PC-3 (cell line): ENCODE measurements at regions not wholly inside any gene's neighbourhood (a gene's known extent, or its start where the extent isn't known, plus 50 kb on each side); places are given as distances from the start of the nearest gene placed in this dataset.

Experiments used
- ATAC-seq: fragments of 200-7000 bp; cut with Tn5 transposase; 2 replicates; pipeline ENCODE4 v1.9.1; 2020; ENCODE audit warnings: mild to moderate bottlenecking, moderate library complexity
- BruUV-seq: library from RNA; stranded (reverse); fragments of 400-500 nt; replicated peaks from 2 replicates; lab custom pipeline; 2021; lab: Mats Ljungman, UMichigan
- CTCF ChIA-PET: fragments of 300-600 bp; sonication (Branson Sonifier 250); formaldehyde crosslinking; loops from one replicate; lab custom pipeline; 2022; ENCODE audit warnings: antibody characterized with exemption; lab: Charles Lee
- POLR2A ChIA-PET: fragments of 300-600 bp; sonication (Branson Sonifier 250); formaldehyde crosslinking; loops from one replicate; lab custom pipeline; 2022; ENCODE audit warnings: antibody characterized with exemption; ENCODE audit not compliant: unreplicated experiment; lab: Charles Lee
- DNase-seq: peaks from one replicate; pipeline ENCODE4 v3.0.0-alpha.2; 2015
- H2AFZ ChIP-seq: fragments of 300-600 bp; sonication (generic); 2 replicates; pipeline ENCODE4 v1.6.0; 2016; ENCODE audit warnings: antibody characterized with exemption, low read length
- H3F3A ChIP-seq: fragments of 300-600 bp; sonication (generic); one replicate; pipeline ENCODE4 v1.6.0; 2017; ENCODE audit warnings: antibody characterized with exemption, low read length, control low read depth, mild to moderate bottlenecking; ENCODE audit not compliant: unreplicated experiment
- H3K27ac ChIP-seq: fragments of 300-600 bp; sonication (generic); 2 replicates; pipeline ENCODE4 v1.5.1; 2016; ENCODE audit warnings: mild to moderate bottlenecking, low read length
- H3K27me3 ChIP-seq: fragments of 300-600 bp; sonication (generic); 2 replicates; pipeline ENCODE4 v1.6.1; 2016; ENCODE audit warnings: low read length, mixed read lengths
- H3K36me3 ChIP-seq: fragments of 300-600 bp; sonication (generic); 2 replicates; pipeline ENCODE4 v1.6.1; 2016; ENCODE audit warnings: low read depth, mixed run types, low read length, mixed read lengths
- H3K4me1 ChIP-seq: fragments of 300-600 bp; sonication (generic); 2 replicates; pipeline ENCODE4 v1.5.1; 2016; ENCODE audit warnings: low read length; ENCODE audit not compliant: insufficient read depth
- H3K4me2 ChIP-seq: fragments of 300-600 bp; sonication (generic); 2 replicates; pipeline ENCODE4 v1.6.0; 2016; ENCODE audit warnings: low read length
- H3K4me3 ChIP-seq: fragments of 300-600 bp; sonication (generic); 2 replicates; pipeline ENCODE4 v1.5.1; 2016; ENCODE audit warnings: mild to moderate bottlenecking, low read length, mixed read lengths
- H3K79me2 ChIP-seq: fragments of 300-600 bp; sonication (generic); 2 replicates; pipeline ENCODE4 v1.6.1; 2017; ENCODE audit warnings: low read length, mixed read lengths
- H3K9ac ChIP-seq: fragments of 300-600 bp; sonication (generic); 2 replicates; pipeline ENCODE4 v1.6.0; 2016; ENCODE audit warnings: mild to moderate bottlenecking, low read length
- H3K9me2 ChIP-seq: fragments of 300-600 bp; sonication (generic); replicated peaks from 2 replicates; pipeline ENCODE4 v1.6.1; 2016; ENCODE audit warnings: mixed run types, low read length, mixed read lengths
- H3K9me3 ChIP-seq: fragments of 300-600 bp; sonication (generic); 2 replicates; pipeline ENCODE4 v1.6.1; 2016; ENCODE audit warnings: low read length, mixed read lengths
- H4K20me1 ChIP-seq: fragments of 300-600 bp; sonication (generic); 2 replicates; pipeline ENCODE4 v1.6.1; 2016; ENCODE audit warnings: low read length, mixed read lengths
- EZH2 ChIP-seq: fragments of 300-600 bp; sonication (generic); IDR thresholded peaks from one replicate; pipeline ENCODE4 v1.6.1; 2017; ENCODE audit warnings: antibody characterized with exemption, mild to moderate bottlenecking, low read length; ENCODE audit not compliant: unreplicated experiment
- EZH2phosphoT487 ChIP-seq: fragments of 300-600 bp; sonication (generic); IDR thresholded peaks from 2 replicates; pipeline ENCODE4 v1.6.1; 2018; ENCODE audit warnings: mild to moderate bottlenecking, antibody characterized with exemption, low read length, borderline replicate concordance
- intact Hi-C: fragments of 100-400 bp; cut with micrococcal nuclease; formaldehyde crosslinking; loops from 2 replicates; pipeline ENCODE4 v1.9.0; 2023
- TF ChIP-seq, protein P1 (sequence below): fragments of 300-600 bp; sonication (generic); conservative IDR thresholded peaks from 2 replicates; pipeline ENCODE4 v1.5.1; 2017; ENCODE audit warnings: antibody characterized with exemption, low read depth, mild to moderate bottlenecking, low read length

- H3K4me3 ChIP-seq: no peak overlapping the region
- ATAC-seq (no peak), DNase-seq (no peak)
- no peaks in the 10 kb centered on the region for H3F3A ChIP-seq
- no peak overlapping the region for H3K27ac ChIP-seq
- H3K36me3 ChIP-seq: no peaks in the 10 kb centered on the region
- no peak overlapping the region for H2AFZ ChIP-seq
- no peaks in the 10 kb centered on the region for H3K9me3 ChIP-seq
- H3K27me3 ChIP-seq: no peaks in the 10 kb centered on the region
- no peak overlapping the region for H3K4me2 ChIP-seq
- no peaks in the 10 kb centered on the region for H4K20me1 ChIP-seq
- H3K9ac ChIP-seq: no peak overlapping the region
- intact Hi-C loops: no loop called here
- H3K79me2 ChIP-seq: no peaks in the 10 kb centered on the region
- no TSS peak for BruUV-seq
- ChIA-PET CTCF (no interaction called here), POLR2A (no interaction called here)
- no peaks in the 10 kb centered on the region for H3K4me1 ChIP-seq
- TF ChIP-seq EZH2phosphoT487 (no peak), EZH2 (no peak)
- TF ChIP-seq, protein P1, sequence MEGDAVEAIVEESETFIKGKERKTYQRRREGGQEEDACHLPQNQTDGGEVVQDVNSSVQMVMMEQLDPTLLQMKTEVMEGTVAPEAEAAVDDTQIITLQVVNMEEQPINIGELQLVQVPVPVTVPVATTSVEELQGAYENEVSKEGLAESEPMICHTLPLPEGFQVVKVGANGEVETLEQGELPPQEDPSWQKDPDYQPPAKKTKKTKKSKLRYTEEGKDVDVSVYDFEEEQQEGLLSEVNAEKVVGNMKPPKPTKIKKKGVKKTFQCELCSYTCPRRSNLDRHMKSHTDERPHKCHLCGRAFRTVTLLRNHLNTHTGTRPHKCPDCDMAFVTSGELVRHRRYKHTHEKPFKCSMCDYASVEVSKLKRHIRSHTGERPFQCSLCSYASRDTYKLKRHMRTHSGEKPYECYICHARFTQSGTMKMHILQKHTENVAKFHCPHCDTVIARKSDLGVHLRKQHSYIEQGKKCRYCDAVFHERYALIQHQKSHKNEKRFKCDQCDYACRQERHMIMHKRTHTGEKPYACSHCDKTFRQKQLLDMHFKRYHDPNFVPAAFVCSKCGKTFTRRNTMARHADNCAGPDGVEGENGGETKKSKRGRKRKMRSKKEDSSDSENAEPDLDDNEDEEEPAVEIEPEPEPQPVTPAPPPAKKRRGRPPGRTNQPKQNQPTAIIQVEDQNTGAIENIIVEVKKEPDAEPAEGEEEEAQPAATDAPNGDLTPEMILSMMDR: no peak
- H3K9me2 ChIP-seq: no peaks in the 10 kb centered on the region
These were observed 295.4 kb upstream of the PPFIA2 start for GRCh38 chr12:82054566-82054965.

DNA sequence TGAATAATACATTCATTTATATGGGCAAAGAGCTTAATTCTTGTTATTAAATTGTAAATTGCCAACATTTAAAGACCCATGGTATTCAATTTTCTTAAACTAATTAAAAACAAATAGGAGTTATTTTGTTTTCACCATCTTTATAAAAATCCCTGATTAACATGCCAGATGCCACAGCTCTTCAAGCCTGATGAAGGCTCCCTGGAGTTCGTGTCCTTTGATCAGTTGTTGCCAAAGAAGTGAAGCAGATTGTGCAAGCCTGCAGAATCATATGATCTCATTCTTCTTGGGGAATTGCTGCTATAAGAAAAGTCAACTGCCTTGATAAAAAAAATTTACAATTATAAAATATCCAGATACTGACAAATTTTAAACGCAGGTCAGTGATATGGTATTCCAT, 288.3 kb upstream of the PPFIA2 start:
- TF ChIP-seq EZH2phosphoT487: no peak
- POLR2A ChIA-PET: no interaction called here
- Histone ChIP-seq H3K27me3 (no peaks in the 10 kb centered on the region), H2AFZ (no peak overlapping the region), H3K9me3 (0 out of 2 replicates have a peak, but pooled peaks cover 5% of the 10 kb centered on the region), H3K9ac (no peak overlapping the region), H3K4me2 (no peak overlapping the region), H3K36me3 (no peaks in the 10 kb centered on the region), H3K27ac (no peak overlapping the region), H3K4me1 (no peaks in the 10 kb centered on the region), H3F3A (no peaks in the 10 kb centered on the region), H3K4me3 (no peak overlapping the region), H3K79me2 (no peaks in the 10 kb centered on the region), H4K20me1 (no peaks in the 10 kb centered on the region), H3K9me2 (no peaks in the 10 kb centered on the region)
- BruUV-seq: no TSS peak
- CTCF ChIA-PET: no interaction called here
- intact Hi-C loops: no loop called here
- DNase-seq: no peak
- ATAC-seq: no peak

- H3K9ac ChIP-seq: no peak overlapping the region
- no peaks in the 10 kb centered on the region for H3K9me2 ChIP-seq
- H3K4me1 ChIP-seq: no peaks in the 10 kb centered on the region
- H3K27me3 ChIP-seq: no peaks in the 10 kb centered on the region
- DNase-seq: no peak
- H2AFZ ChIP-seq: no peak overlapping the region
- H3K4me3 ChIP-seq: no peak overlapping the region
- CTCF ChIA-PET: no interaction called here
- no peak overlapping the region for H3K4me2 ChIP-seq
- no peak overlapping the region for H3K27ac ChIP-seq
- BruUV-seq: no TSS peak
- H4K20me1 ChIP-seq: no peaks in the 10 kb centered on the region
- no peaks in the 10 kb centered on the region for H3K36me3 ChIP-seq
- no peaks in the 10 kb centered on the region for H3F3A ChIP-seq
- no peak for ATAC-seq
- intact Hi-C loops: no loop called here
- peaks cover 28% of the 10 kb centered on the region; the same call in 1 of the 2 replicates for H3K9me3 ChIP-seq
- POLR2A ChIA-PET: no interaction called here
- no peaks in the 10 kb centered on the region for H3K79me2 ChIP-seq
- TF ChIP-seq EZH2phosphoT487 (no peak), EZH2 (no peak)
- TF ChIP-seq, protein P1: no peak
These were observed 282.0 kb upstream of the PPFIA2 start for GRCh38 chr12:82040987-82041743.
